ENCODE measurements at regions not wholly inside any gene's neighbourhood (a gene's known extent, or its start where the extent isn't known, plus 50 kb on each side); places are given as distances from the start of the nearest gene placed in this dataset.
"Not testable (repeated sequence)": the region's sequence is repeated elsewhere in the genome, so short reads cannot be mapped to it uniquely, and the experiment has no call there.

- no peak for TF ChIP-seq CTCF (IDR thresholded peaks at IDR 0.05)
- no peak overlapping the region for H3K4me3 Mint-ChIP-seq
- H3K27me3 Mint-ChIP-seq, result no peaks in the 10 kb centered on the region
- no peaks in the 10 kb centered on the region for H3K4me1 Mint-ChIP-seq
- ChIA-PET POLR2A (no interaction called here), CTCF (no interaction called here)
- H3K36me3 Mint-ChIP-seq (ENCODE audit: low read depth), result no peaks in the 10 kb centered on the region
- DNase-seq (no peak), ATAC-seq (ENCODE audit: low read depth) (no peak)
- intact Hi-C loops (cut with micrococcal nuclease), result no loop called here
- no peak overlapping the region for H3K27ac Mint-ChIP-seq
- peaks cover under 1% of the 10 kb centered on the region for H3K9me3 Mint-ChIP-seq
Measured at GRCh38 chr7:131931370-131931769, 374.9 kb upstream of the PODXL start.

GRCh38 chr7:131929632-131930031, 373.2 kb upstream of the PODXL start:
- ATAC-seq (ENCODE audit: low read depth), result no peak
- Mint-ChIP-seq H3K36me3 (ENCODE audit: low read depth) (no peaks in the 10 kb centered on the region), H3K9me3 (no peaks in the 10 kb centered on the region), H3K4me3 (no peak overlapping the region), H3K27me3 (no peaks in the 10 kb centered on the region), H3K27ac (no peak overlapping the region), H3K4me1 (no peaks in the 10 kb centered on the region)
- intact Hi-C loops (cut with micrococcal nuclease), result no loop called here
- CTCF ChIA-PET, result no interaction called here
- POLR2A ChIA-PET, result no interaction called here
- TF ChIP-seq CTCF (IDR thresholded peaks at IDR 0.05), result no peak
- DNase-seq, result no peak

GRCh38 chr7:131927770-131928423, 371.5 kb upstream of the PODXL start:
- ChIA-PET POLR2A (no interaction called here), CTCF (no interaction called here)

GRCh38 chr7:131925636-131926035, 369.2 kb upstream of the PODXL start:
- CTCF ChIA-PET, result no interaction called here
- no peaks in the 10 kb centered on the region for H3K27me3 Mint-ChIP-seq
- TF ChIP-seq CTCF (IDR thresholded peaks at IDR 0.05), result no peak
- no peaks in the 10 kb centered on the region for H3K9me3 Mint-ChIP-seq
- POLR2A ChIA-PET, result no interaction called here
- no peak for ATAC-seq (ENCODE audit: low read depth)
- no peak overlapping the region for H3K27ac Mint-ChIP-seq
- H3K4me3 Mint-ChIP-seq, result no peak overlapping the region
- intact Hi-C loops (cut with micrococcal nuclease), result no loop called here
- no peaks in the 10 kb centered on the region for H3K36me3 Mint-ChIP-seq (ENCODE audit: low read depth)
- DNase-seq, result no peak
- H3K4me1 Mint-ChIP-seq, result no peaks in the 10 kb centered on the region

More at GRCh38 chr7:131927770-131928423, 371.5 kb upstream of the PODXL start:
- intact Hi-C loops (cut with micrococcal nuclease), result no loop called here
- no peak for TF ChIP-seq CTCF (IDR thresholded peaks at IDR 0.05)
- ATAC-seq (ENCODE audit: low read depth) (no peak), DNase-seq (no peak)
- Mint-ChIP-seq H3K27me3 (no peaks in the 10 kb centered on the region), H3K4me1 (no peaks in the 10 kb centered on the region), H3K9me3 (no peaks in the 10 kb centered on the region), H3K27ac (no peak overlapping the region), H3K4me3 (no peak overlapping the region), H3K36me3 (ENCODE audit: low read depth) (no peaks in the 10 kb centered on the region)

GRCh38 chr7:131924857-131925256, 368.4 kb upstream of the PODXL start:
- Mint-ChIP-seq H3K4me1 (no peaks in the 10 kb centered on the region), H3K27me3 (no peaks in the 10 kb centered on the region), H3K36me3 (ENCODE audit: low read depth) (no peaks in the 10 kb centered on the region), H3K27ac (no peak overlapping the region), H3K9me3 (no peaks in the 10 kb centered on the region), H3K4me3 (no peak overlapping the region)
- DNase-seq, result no peak
- no peak for TF ChIP-seq CTCF (IDR thresholded peaks at IDR 0.05)
- CTCF ChIA-PET, result no interaction called here
- ATAC-seq (ENCODE audit: low read depth), result no peak
- POLR2A ChIA-PET, result no interaction called here
- intact Hi-C loops (cut with micrococcal nuclease), result no loop called here

GRCh38 chr7:131922948-131923347, 366.5 kb upstream of the PODXL start:
- H3K9me3 Mint-ChIP-seq; H3K4me1 Mint-ChIP-seq; H3K4me3 Mint-ChIP-seq; H3K27me3 Mint-ChIP-seq; H3K36me3 Mint-ChIP-seq (ENCODE audit: low read depth); DNase-seq; POLR2A ChIA-PET; intact Hi-C loops (cut with micrococcal nuclease); ATAC-seq (ENCODE audit: low read depth); CTCF ChIA-PET; H3K27ac Mint-ChIP-seq: not testable (repeated sequence)
